Adrenal gland (tissue), 9 donors: ENCODE measurements at regions not wholly inside any gene's neighbourhood (a gene's known extent, or its start where the extent isn't known, plus 50 kb on each side); places are given as distances from the start of the nearest gene placed in this dataset.
"Not testable (repeated sequence)": the region's sequence is repeated elsewhere in the genome, so short reads cannot be mapped to it uniquely, and the experiment has no call there.

Experiments
- DNase-seq, 7 donors: peaks; one replicate each; pipeline ENCODE4 v3.0.0-alpha.2; 2019 to 2020
- H3K27ac ChIP-seq, 5 donors: fragments of 200-600 bp; sonication (generic) in 4 of 5; 1 replicate in 3 of 5; 2 replicates in 2 of 5; pipeline versions ENCODE4 v1.5.1 to v1.8.0; 2016 to 2020; ENCODE audit warnings: mild to moderate bottlenecking in 1 of 5
- H3K27me3 ChIP-seq: fragments of 200-600 bp; 2 replicates; pipeline ENCODE4 v1.8.0; 2021
- H3K36me3 ChIP-seq, 2 donors: fragments of 200-600 bp; replicated peaks in 1 of 2; 1 replicate in 1 of 2; 2 replicates in 1 of 2; pipeline versions ENCODE4 v1.5.1 to v1.8.0; 2018 to 2022
- H3K4me1 ChIP-seq, 2 donors: fragments of 200-600 bp; replicated peaks in 1 of 2; 1 replicate in 1 of 2; 2 replicates in 1 of 2; pipeline versions ENCODE4 v1.5.1 to v1.8.0; 2018 to 2021
- H3K4me3 ChIP-seq, 4 donors: fragments of 200-600 bp; sonication (generic) in 3 of 4; one replicate each; pipeline ENCODE4 v1.5.1; 2016 to 2018
- H3K9me3 ChIP-seq, 3 donors: fragments of 200-600 bp; sonication (generic) in 1 of 3; replicated peaks in 1 of 3; 1 replicate in 2 of 3; 2 replicates in 1 of 3; pipeline versions ENCODE4 v1.5.1 to v1.8.0; 2016 to 2021
- CTCF ChIP-seq, 6 experiments: fragments of 450-650 bp in 4 of 6; fragments of 200-600 bp in 2 of 6; sonication (generic) in 1 of 6; IDR thresholded peaks; 1 replicate in 5 of 6; 2 replicates in 1 of 6; pipeline versions ENCODE4 v1.5.1 to v1.8.0; 2016 to 2021; ENCODE audit warnings: antibody characterized with exemption in 6 of 6, mild to moderate bottlenecking in 2 of 6, moderate library complexity in 1 of 6
- POLR2A ChIP-seq, 2 donors: fragments of 450-650 bp; IDR thresholded peaks; one replicate each; pipeline ENCODE4 v1.6.1; 2017; ENCODE audit warnings: antibody characterized with exemption in 2 of 2, mild to moderate bottlenecking in 2 of 2, moderate library complexity in 1 of 2
- WGBS, 4 donors: extraction: QIAGEN DNeasy Blood & Tissue Kit in 2 of 4; methylation state at CpG; one replicate each; pipeline versions ENCODE4 v1.1.5 to v1.1.7; 2013 to 2017; 5-methylcytosine and 5-hydroxymethylcytosine counted together
- intact Hi-C, 2 donors: fragments of 100-400 bp; cut with DNase I; formaldehyde crosslinking; loops; one replicate each; pipeline versions ENCODE4 v1.14.1 to v1.15.0; 2022 to 2023
- donor health status: healthy with polysubstance abuse.
- donor health status: Bipolar disorder and iron deficiency.
- donor health status: DM: yes; HTN: yes; CAD: no.
- donor health status: DM: no; HTN: no; CAD: no.
- donor health status: DM: no; HTN: no; CAD: no.

- TF ChIP-seq CTCF (IDR thresholded peaks at IDR 0.05): no peak
- no peak for TF ChIP-seq POLR2A (IDR thresholded peaks at IDR 0.05)
- no peaks in the 10 kb centered on the region for H3K9me3 ChIP-seq
- H3K4me1 ChIP-seq: no peaks in the 10 kb centered on the region
- no peaks in the 10 kb centered on the region for H3K27me3 ChIP-seq
- H3K27ac ChIP-seq: no peak overlapping the region
- H3K4me3 ChIP-seq: no peak overlapping the region
- no peaks in the 10 kb centered on the region for H3K36me3 ChIP-seq
- WGBS, 4 donors: 51 to 70% (median 62%) methylated on average over 4 of the region's 4 CpGs
- intact Hi-C loops: no loop called here
- DNase-seq: no peak
These were observed 146.2 kb downstream of the DLL1 start for GRCh38 chr6:170144571-170145271.

DNA sequence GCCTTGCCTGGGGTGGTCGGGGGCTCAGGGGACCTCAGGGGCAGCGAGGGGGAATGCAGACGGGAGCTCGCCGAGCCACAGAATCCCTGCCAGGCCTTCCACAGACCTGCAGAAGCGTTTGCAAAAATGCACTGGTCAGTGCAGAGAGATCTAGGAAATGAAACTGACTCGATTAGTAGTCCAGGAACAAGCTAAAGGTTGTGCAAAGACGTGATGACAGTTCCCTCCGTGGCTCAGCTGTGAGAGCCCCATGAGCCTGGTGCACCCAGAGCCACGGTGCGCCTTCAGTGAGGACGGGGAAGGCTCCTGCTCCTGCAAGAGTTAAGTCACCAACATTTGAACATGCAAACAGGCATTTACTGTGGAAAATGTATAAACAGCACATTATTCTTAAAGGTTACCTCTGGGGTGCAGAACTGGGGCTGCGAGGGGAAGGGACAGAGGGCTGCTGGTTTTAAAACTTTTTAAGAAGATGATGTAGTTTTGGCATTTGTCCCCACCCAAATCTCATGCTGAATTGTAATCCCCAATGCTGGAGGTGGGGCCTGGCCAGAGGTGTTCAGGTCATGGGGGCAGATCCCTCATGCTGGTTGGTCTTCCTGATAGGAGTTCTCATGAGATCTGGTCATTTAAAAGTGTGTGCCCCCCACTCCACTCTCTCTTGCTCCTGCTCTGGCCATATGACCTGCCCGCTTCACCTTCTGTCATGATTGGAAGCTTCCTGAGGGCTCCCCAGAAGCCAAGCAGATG, 147.3 kb downstream of the DLL1 start:
- TF ChIP-seq CTCF (IDR thresholded peaks at IDR 0.05) (no peak), POLR2A (IDR thresholded peaks at IDR 0.05) (no peak)

GRCh38 chr6:170142559-170142958, 148.3 kb downstream of the DLL1 start:
- DNase-seq: peak in 1 of 7 donors; percentile 4
- Histone ChIP-seq H3K4me1 (no peaks in the 10 kb centered on the region), H3K27ac (no peak overlapping the region), H3K9me3 (no peaks in the 10 kb centered on the region), H3K27me3 (no peaks in the 10 kb centered on the region), H3K4me3 (no peak overlapping the region), H3K36me3 (no peaks in the 10 kb centered on the region)
- TF ChIP-seq POLR2A (IDR thresholded peaks at IDR 0.05) (no peak), CTCF (IDR thresholded peaks at IDR 0.05) (no peak)
- WGBS, 4 donors: 55 to 66% (median 63%) methylated on average over 6 to 7 of the region's 7 CpGs
- intact Hi-C loops: no loop called here

More for the DNA sequence above, 147.3 kb downstream of the DLL1 start:
- no peaks in the 10 kb centered on the region for H3K9me3 ChIP-seq
- H3K27me3 ChIP-seq: no peaks in the 10 kb centered on the region
- H3K4me3 ChIP-seq: no peak overlapping the region
- intact Hi-C loops: no loop called here
- WGBS, 4 donors: 59 to 70% (median 63%) methylated on average over 13 to 14 of the region's 14 CpGs
- no peak overlapping the region for H3K27ac ChIP-seq
- no peaks in the 10 kb centered on the region for H3K36me3 ChIP-seq
- peak in 1 of 7 donors; percentile 3 for DNase-seq
- H3K4me1 ChIP-seq: no peaks in the 10 kb centered on the region

GRCh38 chr6:170141061-170141460, 149.8 kb downstream of the DLL1 start:
- peak in 1 of 7 donors; percentile 5 for DNase-seq
- H3K4me1 ChIP-seq: not testable (repeated sequence)
- 82 to 93% (median 85%) methylated on average over 10 of the region's 10 CpGs for WGBS, 4 donors

More at GRCh38 chr6:170141061-170141460, 149.8 kb downstream of the DLL1 start:
- H3K36me3 ChIP-seq, H3K4me3 ChIP-seq, H3K27me3 ChIP-seq, intact Hi-C loops, H3K9me3 ChIP-seq, H3K27ac ChIP-seq: not testable (repeated sequence)
